H9 (cell line): ENCODE measurements at regions not wholly inside any gene's neighbourhood (a gene's known extent, or its start where the extent isn't known, plus 50 kb on each side); places are given as distances from the start of the nearest gene placed in this dataset.

Experiments
- DNase-seq: peaks from one replicate; pipeline ENCODE4 v3.0.0-alpha.2; 2017
- H2AFZ ChIP-seq: one replicate; pipeline ENCODE4 v1.6.1; 2013; ENCODE audit warnings: mild to moderate bottlenecking, low read length, control low read depth, moderate library complexity
- H2AK5ac ChIP-seq: 2 replicates; pipeline ENCODE4 v1.6.1; 2013; ENCODE audit warnings: low read length, control low read depth, mixed read lengths; ENCODE audit not compliant: insufficient read length
- H2BK120ac ChIP-seq: one replicate; pipeline ENCODE4 v1.6.1; 2013; ENCODE audit warnings: low read depth, mild to moderate bottlenecking, low read length, control low read depth, inconsistent platforms; ENCODE audit not compliant: poor library complexity, severe bottlenecking
- H2BK12ac ChIP-seq: 2 replicates; pipeline ENCODE4 v1.6.1; 2013; ENCODE audit warnings: low read length, control low read depth, mixed read lengths, low read depth; ENCODE audit not compliant: insufficient read length
- H2BK15ac ChIP-seq: 2 replicates; pipeline ENCODE4 v1.6.1; 2013; ENCODE audit warnings: low read depth, low read length, control low read depth
- H2BK20ac ChIP-seq: one replicate; pipeline ENCODE4 v1.6.1; 2013; ENCODE audit warnings: low read depth, mild to moderate bottlenecking, low read length, control low read depth, inconsistent platforms; ENCODE audit not compliant: poor library complexity, severe bottlenecking
- H2BK5ac ChIP-seq: 2 replicates; pipeline ENCODE4 v1.6.1; 2013; ENCODE audit warnings: low read length, control low read depth, mixed read lengths; ENCODE audit not compliant: insufficient read length
- H3K14ac ChIP-seq: 2 replicates; pipeline ENCODE4 v1.6.1; 2013; ENCODE audit warnings: low read length, control low read depth; ENCODE audit not compliant: insufficient read depth
- H3K18ac ChIP-seq: 2 replicates; pipeline ENCODE4 v1.6.1; 2013; ENCODE audit warnings: low read depth, mild to moderate bottlenecking, mixed read lengths, low read length, control low read depth; ENCODE audit not compliant: insufficient read length
- H3K23ac ChIP-seq: 2 replicates; pipeline ENCODE4 v1.6.1; 2013; ENCODE audit warnings: low read length, control low read depth, mixed read lengths, low read depth; ENCODE audit not compliant: insufficient read length
- H3K23me2 ChIP-seq: 2 replicates; pipeline ENCODE4 v1.6.1; 2013; ENCODE audit warnings: low read depth, mild to moderate bottlenecking, mixed read lengths, low read length, control low read depth; ENCODE audit not compliant: insufficient read length, poor library complexity, severe bottlenecking
- H3K27ac ChIP-seq: 2 replicates; pipeline ENCODE4 v1.5.1; 2013; ENCODE audit warnings: low read length, control low read depth, mixed read lengths, low read depth; ENCODE audit not compliant: insufficient read length
- H3K27me3 ChIP-seq: 2 replicates; pipeline ENCODE4 v1.6.1; 2013; ENCODE audit warnings: low read length, control low read depth, inconsistent platforms; ENCODE audit not compliant: insufficient read depth
- H3K4ac ChIP-seq: 2 replicates; pipeline ENCODE4 v1.6.1; 2013; ENCODE audit warnings: low read depth, mild to moderate bottlenecking, control low read depth, inconsistent platforms, low read length, moderate library complexity
- H3K4me1 ChIP-seq: 2 replicates; pipeline ENCODE4 v1.6.1; 2013; ENCODE audit warnings: low read length, control low read depth, inconsistent platforms; ENCODE audit not compliant: insufficient read depth
- H3K4me2 ChIP-seq: 2 replicates; pipeline ENCODE4 v1.6.1; 2013; ENCODE audit warnings: low read length, control low read depth, mixed read lengths; ENCODE audit not compliant: insufficient read length, insufficient read depth
- H3K56ac ChIP-seq: 2 replicates; pipeline ENCODE4 v1.6.1; 2013; ENCODE audit warnings: low read depth, mild to moderate bottlenecking, mixed read lengths, low read length, control low read depth; ENCODE audit not compliant: insufficient read length
- H3K79me1 ChIP-seq: 2 replicates; pipeline ENCODE4 v1.6.1; 2013; ENCODE audit warnings: low read depth, mild to moderate bottlenecking, moderate library complexity, low read length, control low read depth, inconsistent platforms; ENCODE audit not compliant: insufficient read depth, poor library complexity, severe bottlenecking
- H3K79me2 ChIP-seq: 2 replicates; pipeline ENCODE4 v1.6.1; 2013; ENCODE audit warnings: low read length, control low read depth, inconsistent platforms; ENCODE audit not compliant: insufficient read depth
- H3K9ac ChIP-seq: 2 replicates; pipeline ENCODE4 v1.6.1; 2013; ENCODE audit warnings: low read length, control low read depth, mixed read lengths; ENCODE audit not compliant: insufficient read length; ENCODE audit errors: extremely low read depth
- H3K9me3 ChIP-seq: one replicate; pipeline ENCODE4 v1.6.1; 2013; ENCODE audit warnings: low read depth, low read length, inconsistent platforms; ENCODE audit not compliant: control insufficient read depth
- H3T11ph ChIP-seq: one replicate; pipeline ENCODE4 v1.6.1; 2013; ENCODE audit warnings: mild to moderate bottlenecking, low read length, control low read depth, inconsistent platforms
- H4K20me1 ChIP-seq: one replicate; pipeline ENCODE4 v1.6.1; 2013; ENCODE audit not compliant: control insufficient read depth, insufficient read length, insufficient read depth
- H4K5ac ChIP-seq: 2 replicates; pipeline ENCODE4 v1.6.1; 2013; ENCODE audit warnings: low read depth, mild to moderate bottlenecking, mixed read lengths, low read length, control low read depth; ENCODE audit not compliant: insufficient read length
- H4K8ac ChIP-seq: replicated peaks from 2 replicates; pipeline ENCODE4 v1.6.1; 2013; ENCODE audit warnings: low read length, control low read depth, mixed read lengths, low read depth; ENCODE audit not compliant: insufficient read length
- H4K91ac ChIP-seq: 2 replicates; pipeline ENCODE4 v1.6.1; 2013; ENCODE audit warnings: low read depth, mild to moderate bottlenecking, moderate library complexity, mixed read lengths, low read length, control low read depth; ENCODE audit not compliant: insufficient read length
- H3K27ac Mint-ChIP-seq, 3 experiments: 2 replicates in 2 of 3; 3 replicates in 1 of 3; pipeline ENCODE4 v1.8.0; 2020 to 2021; ENCODE audit warnings: mixed read lengths in 3 of 3, mild to moderate bottlenecking in 1 of 3, moderate library complexity in 1 of 3
- H3K27me3 Mint-ChIP-seq: 2 replicates; pipeline ENCODE4 v1.8.0; 2021; ENCODE audit warnings: low read depth, mild to moderate bottlenecking, moderate library complexity, mixed read lengths
- H3K36me3 Mint-ChIP-seq, 3 experiments: 2 replicates in 2 of 3; 3 replicates in 1 of 3; pipeline ENCODE4 v1.8.0; 2020 to 2021; ENCODE audit warnings: low read depth in 3 of 3, mixed read lengths in 3 of 3; ENCODE audit not compliant: insufficient read depth in 1 of 3
- H3K4me1 Mint-ChIP-seq, 2 experiments: 2 replicates each; pipeline ENCODE4 v1.8.0; 2020; ENCODE audit warnings: mixed read lengths in 2 of 2
- H3K4me3 Mint-ChIP-seq, 2 experiments: 2 replicates in 1 of 2; 3 replicates in 1 of 2; pipeline ENCODE4 v1.8.0; 2020 to 2021; ENCODE audit warnings: mild to moderate bottlenecking in 2 of 2, mixed read lengths in 2 of 2, moderate library complexity in 1 of 2
- H3K9me3 Mint-ChIP-seq, 2 experiments: 2 replicates in 1 of 2; 3 replicates in 1 of 2; pipeline ENCODE4 v1.8.0; 2020; ENCODE audit warnings: mild to moderate bottlenecking in 2 of 2, mixed read lengths in 2 of 2, moderate library complexity in 1 of 2
- WGBS: extraction: QIAGEN DNeasy Blood & Tissue Kit; methylation state at CpG from one replicate; pipeline ENCODE4 v1.1.7; 2013; ENCODE audit warnings: missing lambda C conversion rate, low lambda C conversion rate, mixed read lengths; ENCODE audit not compliant: insufficient read length; ENCODE audit errors: extremely low coverage; 5-methylcytosine and 5-hydroxymethylcytosine counted together
- TF ChIP-seq, protein P1 (sequence below): fragments of 200-600 bp; sonication (generic); conservative IDR thresholded peaks from 3 replicates; pipeline ENCODE4 v1.8.0; 2021; ENCODE audit warnings: antibody characterized with exemption, mild to moderate bottlenecking

DNA sequence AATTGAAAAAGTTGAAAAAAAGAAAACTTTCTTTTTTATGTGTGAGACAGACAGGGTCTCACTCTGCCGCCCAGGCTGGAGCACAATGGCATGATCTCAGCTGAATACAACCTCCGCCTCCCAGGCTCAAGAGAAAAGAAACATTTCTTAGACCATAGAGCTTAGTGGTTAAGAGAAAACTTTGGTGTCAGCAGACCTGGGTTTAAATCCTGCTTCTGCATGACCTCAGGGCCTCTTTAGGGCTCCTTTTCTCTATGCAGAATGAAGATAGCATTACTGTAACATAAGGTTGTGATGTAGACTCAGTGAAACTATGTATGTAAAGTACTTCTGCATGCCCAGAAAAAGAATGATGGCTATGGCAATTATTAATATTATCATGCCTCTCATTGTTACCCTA lies 104.7 kb upstream of the NUDT4 start:
- no peaks in the 10 kb centered on the region for H3K79me1 ChIP-seq
- H3K27ac ChIP-seq: no peak overlapping the region
- H2BK15ac ChIP-seq: no peak overlapping the region
- H2BK120ac ChIP-seq: no peak overlapping the region
- Mint-ChIP-seq H3K4me1 (peaks cover 5 to 8% of the 10 kb centered on the region in 2 experiments), H3K9me3 (peaks cover 0 to 11% of the 10 kb centered on the region in 2 experiments; a peak in 3 of 5 replicates), H3K27me3 (no peaks in the 10 kb centered on the region; the same call in none of the 2 replicates), H3K36me3 (peaks cover 0 to 5% (median 0%) of the 10 kb centered on the region in 3 experiments; a peak in 2 of 7 replicates), H3K4me3 (no peak overlapping the region), H3K27ac (no peak overlapping the region)
- WGBS: no CpG with 5 or more reads among the region's 2 CpGs
- H3K56ac ChIP-seq: no peak overlapping the region
- no peaks in the 10 kb centered on the region for H4K20me1 ChIP-seq
- H3K9ac ChIP-seq: no peak overlapping the region
- no peaks in the 10 kb centered on the region for H3K9me3 ChIP-seq
- TF ChIP-seq, protein P1, sequence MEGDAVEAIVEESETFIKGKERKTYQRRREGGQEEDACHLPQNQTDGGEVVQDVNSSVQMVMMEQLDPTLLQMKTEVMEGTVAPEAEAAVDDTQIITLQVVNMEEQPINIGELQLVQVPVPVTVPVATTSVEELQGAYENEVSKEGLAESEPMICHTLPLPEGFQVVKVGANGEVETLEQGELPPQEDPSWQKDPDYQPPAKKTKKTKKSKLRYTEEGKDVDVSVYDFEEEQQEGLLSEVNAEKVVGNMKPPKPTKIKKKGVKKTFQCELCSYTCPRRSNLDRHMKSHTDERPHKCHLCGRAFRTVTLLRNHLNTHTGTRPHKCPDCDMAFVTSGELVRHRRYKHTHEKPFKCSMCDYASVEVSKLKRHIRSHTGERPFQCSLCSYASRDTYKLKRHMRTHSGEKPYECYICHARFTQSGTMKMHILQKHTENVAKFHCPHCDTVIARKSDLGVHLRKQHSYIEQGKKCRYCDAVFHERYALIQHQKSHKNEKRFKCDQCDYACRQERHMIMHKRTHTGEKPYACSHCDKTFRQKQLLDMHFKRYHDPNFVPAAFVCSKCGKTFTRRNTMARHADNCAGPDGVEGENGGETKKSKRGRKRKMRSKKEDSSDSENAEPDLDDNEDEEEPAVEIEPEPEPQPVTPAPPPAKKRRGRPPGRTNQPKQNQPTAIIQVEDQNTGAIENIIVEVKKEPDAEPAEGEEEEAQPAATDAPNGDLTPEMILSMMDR: no peak
- no peak overlapping the region for H4K8ac ChIP-seq
- H3K4ac ChIP-seq: no peak overlapping the region
- H3K27me3 ChIP-seq: no peaks in the 10 kb centered on the region
- H2AFZ ChIP-seq: no peak overlapping the region
- H2BK12ac ChIP-seq: no peak overlapping the region
- no peak overlapping the region for H2AK5ac ChIP-seq
- no peak overlapping the region for H2BK5ac ChIP-seq
- H4K5ac ChIP-seq: no peak overlapping the region
- no peaks in the 10 kb centered on the region for H3K23me2 ChIP-seq
- no peak overlapping the region for H3K23ac ChIP-seq
- H4K91ac ChIP-seq: no peak overlapping the region
- no peak overlapping the region for H3K4me2 ChIP-seq
- no peak overlapping the region for H3T11ph ChIP-seq
- no peaks in the 10 kb centered on the region for H3K4me1 ChIP-seq
- H3K14ac ChIP-seq: no peak overlapping the region
- no peak for DNase-seq
- H3K79me2 ChIP-seq: no peaks in the 10 kb centered on the region
- no peak overlapping the region for H2BK20ac ChIP-seq
- H3K18ac ChIP-seq: no peak overlapping the region
